ENCODE measurements at regions not wholly inside any gene's neighbourhood (a gene's known extent, or its start where the extent isn't known, plus 50 kb on each side); places are given as distances from the start of the nearest gene placed in this dataset.

DNA sequence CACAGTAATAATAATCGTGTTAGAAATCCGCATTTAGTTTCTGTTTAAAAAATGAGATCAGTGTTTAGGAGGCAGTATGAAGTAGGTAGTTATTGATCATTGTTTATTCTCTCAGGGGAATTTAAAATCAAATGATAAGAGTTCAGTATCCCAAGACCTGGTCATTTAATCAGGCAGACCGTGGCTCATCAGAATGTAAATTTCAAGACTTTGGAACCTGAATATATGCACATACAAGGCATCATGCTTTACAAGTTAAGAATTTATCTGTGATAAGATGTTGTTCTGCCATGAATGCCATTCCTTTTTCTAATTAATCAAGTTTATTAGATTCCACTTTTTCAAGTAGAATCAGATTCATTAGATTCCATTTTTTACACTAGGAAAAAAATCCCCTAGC is 133.5 kb upstream of the MAOA start:
- TF ChIP-seq TOX (CRISPR knock-in tag; IDR thresholded peaks at IDR 0.05; ENCODE audit: borderline replicate concordance) = no peak
- no peak for TF ChIP-seq OSR1 (CRISPR knock-in tag; IDR thresholded peaks at IDR 0.05)
- no peak for TF ChIP-seq ISL1 (CRISPR knock-in tag; IDR thresholded peaks at IDR 0.05)
- no peak for TF ChIP-seq ZFP3 (CRISPR knock-in tag; IDR thresholded peaks at IDR 0.05)
- TF ChIP-seq ZC3H10 (CRISPR knock-in tag; IDR thresholded peaks at IDR 0.05) = no peak
- no peak for TF ChIP-seq ZFP30 (CRISPR knock-in tag; IDR thresholded peaks at IDR 0.05)
- TF ChIP-seq, protein P1, sequence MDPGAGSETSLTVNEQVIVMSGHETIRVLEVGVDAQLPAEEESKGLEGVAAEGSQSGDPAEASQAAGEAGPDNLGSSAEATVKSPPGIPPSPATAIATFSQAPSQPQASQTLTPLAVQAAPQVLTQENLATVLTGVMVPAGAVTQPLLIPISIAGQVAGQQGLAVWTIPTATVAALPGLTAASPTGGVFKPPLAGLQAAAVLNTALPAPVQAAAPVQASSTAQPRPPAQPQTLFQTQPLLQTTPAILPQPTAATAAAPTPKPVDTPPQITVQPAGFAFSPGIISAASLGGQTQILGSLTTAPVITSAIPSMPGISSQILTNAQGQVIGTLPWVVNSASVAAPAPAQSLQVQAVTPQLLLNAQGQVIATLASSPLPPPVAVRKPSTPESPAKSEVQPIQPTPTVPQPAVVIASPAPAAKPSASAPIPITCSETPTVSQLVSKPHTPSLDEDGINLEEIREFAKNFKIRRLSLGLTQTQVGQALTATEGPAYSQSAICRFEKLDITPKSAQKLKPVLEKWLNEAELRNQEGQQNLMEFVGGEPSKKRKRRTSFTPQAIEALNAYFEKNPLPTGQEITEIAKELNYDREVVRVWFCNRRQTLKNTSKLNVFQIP (CRISPR knock-in tag; IDR thresholded peaks at IDR 0.05; ENCODE audit: borderline replicate concordance, low read depth) = no peak
- no peak for TF ChIP-seq ZNF70 (CRISPR knock-in tag; IDR thresholded peaks at IDR 0.05)
- TF ChIP-seq PATZ1 (CRISPR knock-in tag; IDR thresholded peaks at IDR 0.05; ENCODE audit: borderline replicate concordance) = no peak
